Panc1 (cell line): ENCODE measurements at regions not wholly inside any gene's neighbourhood (a gene's known extent, or its start where the extent isn't known, plus 50 kb on each side); places are given as distances from the start of the nearest gene placed in this dataset.
A peak's percentile ranks its signal among the peaks of the same experiment; 100 is the strongest.

Experiments used
- ATAC-seq: fragments of 200-7000 bp; cut with Tn5 transposase; 2 replicates; pipeline ENCODE4 v1.9.1; 2020; ENCODE audit warnings: mild to moderate bottlenecking, moderate library complexity
- BruUV-seq: library from RNA; stranded (reverse); fragments of 400-500 nt; replicated peaks from 2 replicates; lab custom pipeline; 2021; lab: Mats Ljungman, UMichigan
- CTCF ChIA-PET: fragments of 300-600 bp; sonication (Branson Sonifier 250); formaldehyde crosslinking; loops from one replicate; lab custom pipeline; 2022; ENCODE audit warnings: antibody characterized with exemption; lab: Charles Lee
- POLR2A ChIA-PET: fragments of 300-600 bp; sonication (Branson Sonifier 250); formaldehyde crosslinking; loops from one replicate; lab custom pipeline; 2022; ENCODE audit warnings: antibody characterized with exemption; lab: Charles Lee
- DNase-seq: peaks from one replicate; pipeline ENCODE4 v3.0.0-alpha.2; 2010; ENCODE audit warnings: low read depth, low spot score
- H3K27ac ChIP-seq: 2 replicates; pipeline ENCODE4 v1.5.1; 2011; ENCODE audit warnings: mild to moderate bottlenecking, low read length, inconsistent platforms
- H3K27me3 ChIP-seq: fragments of 200-500 bp; sonication (Bioruptor generic); 2 replicates; pipeline ENCODE4 v1.6.0; 2014; ENCODE audit warnings: low read length, inconsistent platforms; ENCODE audit not compliant: control insufficient read depth, insufficient read depth
- H3K36me3 ChIP-seq: fragments of 200-500 bp; sonication (Bioruptor generic); 2 replicates; pipeline ENCODE4 v1.5.1; 2014; ENCODE audit warnings: inconsistent platforms, mild to moderate bottlenecking, low read length, moderate library complexity; ENCODE audit not compliant: control insufficient read depth, insufficient read depth
- H3K4me1 ChIP-seq: 2 replicates; pipeline ENCODE4 v1.5.1; 2011; ENCODE audit warnings: inconsistent platforms, mild to moderate bottlenecking, low read length, moderate library complexity; ENCODE audit not compliant: control insufficient read depth, insufficient read depth
- H3K4me3 ChIP-seq, 2 experiments: 2 replicates each; pipeline ENCODE4 v1.5.1; 2011 to 2012; ENCODE audit warnings: low read depth in 2 of 2, low read length in 2 of 2, mild to moderate bottlenecking in 2 of 2, inconsistent platforms in 1 of 2, moderate library complexity in 1 of 2
- H3K9me3 ChIP-seq: fragments of 200-500 bp; sonication (Bioruptor generic); 2 replicates; pipeline ENCODE4 v1.5.1; 2014; ENCODE audit warnings: low read depth, mild to moderate bottlenecking, inconsistent platforms, low read length, moderate library complexity; ENCODE audit not compliant: control insufficient read depth, insufficient read depth
- CTCF ChIP-seq: fragments of 450-650 bp; IDR thresholded peaks from 2 replicates; pipeline ENCODE4 v1.5.1; 2017; ENCODE audit warnings: mild to moderate bottlenecking
- POLR2AphosphoS5 ChIP-seq: IDR thresholded peaks from 2 replicates; pipeline ENCODE4 v1.6.1; 2012; ENCODE audit warnings: mild to moderate bottlenecking, low read depth, low read length, moderate library complexity
- REST ChIP-seq, 2 experiments: IDR thresholded peaks; 2 replicates each; pipeline ENCODE4 v1.6.1; 2011 to 2012; ENCODE audit warnings: low read depth in 2 of 2, control low read depth in 1 of 2, low read length in 1 of 2, mild to moderate bottlenecking in 1 of 2, moderate library complexity in 1 of 2; ENCODE audit not compliant: insufficient read depth in 1 of 2
- SIN3A ChIP-seq: IDR thresholded peaks from 2 replicates; pipeline ENCODE4 v1.6.1; 2012; ENCODE audit warnings: low read depth, mild to moderate bottlenecking, low read length, moderate library complexity, borderline replicate concordance; ENCODE audit not compliant: insufficient read depth
- TCF7L2 ChIP-seq: IDR thresholded peaks from 2 replicates; pipeline ENCODE4 v1.6.1; 2011; ENCODE audit warnings: mild to moderate bottlenecking, low read depth, low read length, inconsistent platforms
- in situ Hi-C: cut with HindIII; loops from 2 replicates; pipeline ENCODE4 v1.10.0; 2016; ENCODE audit warnings: low sequenced_read_pairs, low pct_unique_long_range_greater_than_20kb
- intact Hi-C: fragments of 100-400 bp; cut with micrococcal nuclease; formaldehyde crosslinking; loops from one replicate; pipeline ENCODE4 v1.10.0; 2022; ENCODE audit not compliant: unreplicated experiment

GRCh38 chr2:18009891-18010290 is 131.4 kb downstream of the KCNS3 start:
- H3K27me3 ChIP-seq: no peaks in the 10 kb centered on the region
- ATAC-seq (no peak), DNase-seq (no peak)
- in situ Hi-C loops (no loop called here), intact Hi-C loops (no loop called here)
- TF ChIP-seq SIN3A: no peak
- TF ChIP-seq TCF7L2: no peak
- TF ChIP-seq POLR2AphosphoS5: no peak
- TF ChIP-seq REST (IDR thresholded peaks at IDR 0.05; ENCODE audit: insufficient read depth in 1 of 2, low read depth in 2 of 2, low read length in 1 of 2): no peak
- TF ChIP-seq CTCF: no peak
- H3K4me3 ChIP-seq: no peak overlapping the region
- no peaks in the 10 kb centered on the region for H3K9me3 ChIP-seq
- POLR2A ChIA-PET: no interaction called here
- no TSS peak for BruUV-seq
- no peak overlapping the region for H3K27ac ChIP-seq
- CTCF ChIA-PET: interaction anchor here (0.5 kb wide), 1 partner anchor 14 kb away, joined by 4 read pairs; no protein-coding TSS in a partner anchor
- no peaks in the 10 kb centered on the region for H3K36me3 ChIP-seq
- H3K4me1 ChIP-seq: no peaks in the 10 kb centered on the region

GRCh38 chr2:18005411-18005810 is 126.9 kb downstream of the KCNS3 start:
- in situ Hi-C loops: no loop called here
- no peaks in the 10 kb centered on the region for H3K36me3 ChIP-seq
- ChIA-PET POLR2A (no interaction called here), CTCF (no interaction called here)
- DNase-seq (no peak), ATAC-seq (no peak)
- no peak for TF ChIP-seq TCF7L2
- no peak overlapping the region for H3K4me3 ChIP-seq
- H3K27me3 ChIP-seq: no peaks in the 10 kb centered on the region
- no peak overlapping the region for H3K27ac ChIP-seq
- H3K9me3 ChIP-seq: no peaks in the 10 kb centered on the region
- H3K4me1 ChIP-seq: no peaks in the 10 kb centered on the region
- BruUV-seq: no TSS peak
- intact Hi-C loops: no loop called here

GRCh38 chr2:18001671-18002070 is 123.2 kb downstream of the KCNS3 start:
- Histone ChIP-seq H3K27me3 (no peaks in the 10 kb centered on the region), H3K4me3 (no peak overlapping the region), H3K27ac (no peak overlapping the region), H3K36me3 (no peaks in the 10 kb centered on the region), H3K9me3 (no peaks in the 10 kb centered on the region; the same call in 1 of the 2 replicates), H3K4me1 (no peaks in the 10 kb centered on the region)
- intact Hi-C loops: no loop called here
- no peak for DNase-seq
- POLR2A ChIA-PET: no interaction called here
- ATAC-seq: no peak
- TF ChIP-seq POLR2AphosphoS5 (no peak), TCF7L2 (no peak), SIN3A (no peak), REST (IDR thresholded peaks at IDR 0.05; ENCODE audit: insufficient read depth in 1 of 2, low read depth in 2 of 2, low read length in 1 of 2) (no peak), CTCF (0 out of 2 replicates have a peak, but pooled peaks have one; percentile 10)
- in situ Hi-C loops: no loop called here
- no TSS peak for BruUV-seq
- CTCF ChIA-PET: no interaction called here
